ENCODE measurements at regions not wholly inside any gene's neighbourhood (a gene's known extent, or its start where the extent isn't known, plus 50 kb on each side); places are given as distances from the start of the nearest gene placed in this dataset.
A peak's percentile ranks its signal among the peaks of the same experiment; 100 is the strongest.

DNA sequence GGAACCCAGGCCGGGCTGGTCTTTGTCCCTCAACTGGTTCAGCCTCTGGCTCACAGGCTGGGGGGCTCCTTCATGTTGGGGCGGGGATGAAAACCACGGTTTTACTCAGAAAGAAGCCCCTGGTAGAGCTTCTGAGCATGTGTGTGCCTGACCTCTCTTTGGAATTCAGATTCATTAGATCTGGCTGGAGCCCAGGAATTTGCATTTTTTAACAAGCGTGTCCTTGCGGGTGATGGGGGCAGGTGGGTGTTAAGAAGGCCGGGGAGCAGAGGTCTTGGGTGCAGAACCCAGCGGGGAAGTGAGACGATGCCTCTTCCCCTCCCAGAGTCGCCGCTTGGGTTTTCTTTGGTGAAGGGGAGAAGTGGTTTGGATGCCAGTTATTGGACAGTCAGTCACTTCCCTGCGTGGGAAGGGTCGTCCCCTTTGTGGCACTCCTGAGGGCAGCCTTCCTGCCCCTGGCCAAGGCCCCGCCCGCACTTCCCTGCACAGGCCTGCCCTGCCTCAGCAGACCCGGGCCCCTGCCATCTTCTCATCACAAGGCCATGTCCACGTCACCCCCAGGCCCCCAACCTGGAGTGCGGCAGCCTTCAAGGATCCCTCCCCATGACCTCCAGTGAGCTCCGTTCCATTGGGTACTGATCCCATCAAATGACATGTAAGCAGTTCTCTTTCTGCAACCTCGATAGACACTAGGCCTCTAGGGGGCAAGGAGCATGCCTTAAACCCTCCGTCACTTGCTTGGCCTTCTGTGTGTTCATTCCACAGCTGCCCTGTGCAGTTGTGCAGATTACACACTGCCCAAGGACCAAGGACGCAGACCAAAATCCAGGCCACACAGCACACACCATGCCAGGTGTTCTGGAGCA, 177.7 kb upstream of the CIBAR2 start:
- DNase-seq (ENCODE audit: low read depth): no peak

DNA sequence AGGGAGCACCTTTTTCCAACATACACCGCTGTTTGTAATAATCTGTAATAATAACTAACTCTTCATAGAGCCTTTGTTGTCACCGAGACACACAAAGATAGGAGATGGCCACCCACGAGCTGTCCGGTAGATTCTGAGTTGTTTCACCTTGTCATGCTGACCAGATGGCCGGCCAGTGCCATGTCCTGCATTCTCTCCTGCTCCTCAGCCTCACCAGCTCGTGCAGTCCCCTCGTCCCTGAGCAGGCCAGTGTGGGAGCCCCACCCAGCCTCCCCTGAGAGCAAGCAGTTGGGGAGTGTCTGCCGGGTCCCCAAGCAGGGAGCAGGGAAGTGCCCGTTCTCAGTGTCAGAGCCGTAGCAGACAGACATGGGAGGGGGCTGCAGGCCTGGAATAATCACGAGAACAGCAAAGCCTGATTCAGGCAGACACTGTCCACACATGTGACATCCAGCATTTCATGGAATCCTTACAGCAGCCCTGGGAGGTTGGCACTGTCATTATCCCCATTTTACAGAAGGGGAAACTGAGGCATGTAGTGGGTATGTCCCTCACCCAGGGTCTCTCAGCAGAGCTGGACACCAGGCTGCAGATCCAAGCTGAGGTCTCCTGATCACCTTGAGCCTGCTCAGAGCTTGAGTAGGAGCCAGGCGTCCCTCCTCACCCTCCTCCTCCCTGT, 178.5 kb upstream of the CIBAR2 start:
- DNase-seq (ENCODE audit: low read depth): no peak

DNA sequence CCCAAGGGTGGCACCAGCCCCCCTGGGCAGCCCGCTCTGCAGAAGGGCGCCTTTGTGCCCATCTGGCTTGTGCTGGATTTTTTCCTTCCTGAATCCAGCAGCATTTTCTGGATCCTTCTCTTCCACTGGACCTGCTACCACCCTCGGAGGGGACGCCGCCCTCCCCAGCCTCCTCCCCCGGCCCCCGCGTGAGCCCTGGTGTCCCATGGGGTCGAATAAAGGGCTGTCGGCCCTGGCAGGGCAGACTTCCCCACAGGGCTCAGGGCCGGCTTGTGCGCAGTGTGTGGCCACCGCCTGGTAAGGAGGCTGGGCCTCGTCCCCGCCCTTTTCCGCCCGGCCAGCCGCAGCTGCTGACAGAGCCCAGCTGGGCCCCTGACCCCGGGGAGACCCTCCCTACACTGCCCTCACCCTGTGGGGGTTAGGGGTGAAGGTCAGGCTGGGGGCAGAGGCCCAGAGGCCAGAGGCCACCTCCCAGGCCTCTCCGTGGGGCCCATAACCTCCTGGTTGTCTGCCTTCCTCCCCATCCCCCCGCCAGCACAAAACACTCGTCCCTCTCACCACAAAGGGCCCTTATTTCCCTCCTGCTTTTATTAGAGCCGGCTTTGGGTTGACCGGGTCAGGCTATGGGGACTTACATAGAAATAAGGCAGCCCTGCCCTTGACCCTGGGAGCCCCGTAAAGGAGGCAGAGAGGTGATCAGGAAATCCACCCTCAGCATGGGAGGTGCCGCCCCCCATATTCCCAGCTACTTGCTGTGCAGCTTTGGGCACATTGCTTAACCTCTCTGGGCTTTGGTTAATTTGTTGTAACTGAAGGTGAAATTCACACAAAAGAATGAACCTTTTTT, 179.3 kb upstream of the CIBAR2 start:
- DNase-seq (ENCODE audit: low read depth): no peak

DNA sequence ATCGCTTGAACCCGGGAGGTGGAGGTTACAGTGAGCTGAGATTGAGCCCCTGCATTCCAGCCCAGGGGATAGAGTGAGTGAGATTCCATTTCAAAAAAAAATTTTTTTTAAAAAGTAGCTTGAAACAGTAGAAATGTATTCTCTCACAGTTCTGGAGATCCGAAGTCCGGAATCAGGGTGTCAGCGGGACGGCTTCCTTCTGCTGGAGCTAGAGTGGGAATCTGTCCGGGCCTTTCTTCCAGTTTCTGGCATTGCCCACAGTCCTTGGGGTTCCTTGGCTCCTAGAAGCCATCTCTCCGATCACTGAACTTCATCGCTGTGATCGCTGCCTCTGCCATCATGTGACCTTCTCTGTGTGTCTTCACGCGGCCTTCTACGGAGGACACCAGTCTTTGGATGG, 181.2 kb upstream of the CIBAR2 start:
- DNase-seq (ENCODE audit: low read depth): no peak

DNA sequence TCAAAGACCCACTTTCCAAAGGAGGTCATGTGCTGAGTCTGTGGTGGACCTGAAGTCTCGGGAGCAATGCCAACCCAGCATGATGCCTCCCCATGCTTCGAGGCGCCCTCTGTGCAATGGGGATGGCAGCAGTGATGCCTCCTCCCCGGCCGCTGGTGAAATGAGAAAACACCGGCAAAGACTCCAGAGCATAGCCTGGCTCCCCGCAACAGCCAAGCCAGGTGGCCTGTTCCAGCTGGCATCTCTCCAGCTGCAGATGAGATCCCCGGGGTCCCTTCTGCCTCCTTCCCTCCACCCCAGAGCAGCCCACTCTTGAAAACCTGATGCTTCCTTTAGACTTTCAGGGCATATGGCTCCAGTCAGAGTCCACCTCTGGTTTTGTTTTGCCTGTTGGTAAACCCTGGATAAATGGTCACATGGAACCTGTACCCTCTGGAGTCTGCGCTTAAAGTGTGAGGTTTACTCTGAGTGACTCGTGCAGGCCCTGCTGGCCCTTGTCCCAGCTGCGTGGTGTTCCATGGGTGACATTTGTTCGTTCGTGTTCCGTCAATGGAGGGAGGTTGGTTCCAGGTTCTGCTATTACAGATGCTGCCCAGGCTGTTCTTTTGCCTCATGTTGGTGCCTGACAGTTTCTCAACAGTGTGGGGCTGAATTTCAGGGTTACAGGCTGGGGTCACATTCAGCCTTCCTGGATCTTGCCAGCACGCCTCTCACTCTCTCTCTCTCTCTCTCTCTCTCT, 181.8 kb upstream of the CIBAR2 start:
- peak; percentile 33 for DNase-seq (ENCODE audit: low read depth)

DNA sequence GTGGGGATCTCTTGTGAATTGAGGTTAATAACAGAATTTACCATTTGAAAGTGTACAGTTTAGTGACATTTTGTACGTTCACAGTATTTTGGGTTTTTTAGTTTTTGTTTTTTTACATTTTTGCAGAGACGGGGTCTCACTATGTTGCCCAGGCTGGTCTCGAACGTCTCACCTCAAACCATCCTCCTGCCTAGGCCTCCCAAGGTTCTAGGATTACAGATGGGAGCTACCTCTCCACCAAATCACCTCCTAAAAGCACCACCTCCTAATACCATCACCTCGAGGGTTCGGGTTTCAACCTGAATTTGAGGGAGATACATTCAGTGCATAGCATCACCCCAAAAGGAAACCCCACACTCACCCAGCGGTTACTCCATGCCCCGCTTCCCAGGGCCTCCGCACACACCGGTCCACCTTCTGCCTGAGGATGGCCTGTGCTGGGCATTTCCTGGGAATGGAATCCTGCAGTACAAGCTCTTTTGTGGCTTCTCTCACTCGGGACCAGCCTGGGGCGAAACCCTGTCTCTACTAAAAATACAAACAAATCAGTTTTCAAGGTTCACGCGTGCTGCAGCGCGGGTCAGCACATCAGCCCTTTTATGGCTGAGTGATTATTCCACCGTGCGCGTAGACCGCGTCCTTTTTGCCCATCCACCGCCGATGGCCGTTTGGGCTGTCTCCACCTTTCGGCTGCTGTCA, 182.7 kb upstream of the CIBAR2 start:
- DNase-seq (ENCODE audit: low read depth): no peak

DNA sequence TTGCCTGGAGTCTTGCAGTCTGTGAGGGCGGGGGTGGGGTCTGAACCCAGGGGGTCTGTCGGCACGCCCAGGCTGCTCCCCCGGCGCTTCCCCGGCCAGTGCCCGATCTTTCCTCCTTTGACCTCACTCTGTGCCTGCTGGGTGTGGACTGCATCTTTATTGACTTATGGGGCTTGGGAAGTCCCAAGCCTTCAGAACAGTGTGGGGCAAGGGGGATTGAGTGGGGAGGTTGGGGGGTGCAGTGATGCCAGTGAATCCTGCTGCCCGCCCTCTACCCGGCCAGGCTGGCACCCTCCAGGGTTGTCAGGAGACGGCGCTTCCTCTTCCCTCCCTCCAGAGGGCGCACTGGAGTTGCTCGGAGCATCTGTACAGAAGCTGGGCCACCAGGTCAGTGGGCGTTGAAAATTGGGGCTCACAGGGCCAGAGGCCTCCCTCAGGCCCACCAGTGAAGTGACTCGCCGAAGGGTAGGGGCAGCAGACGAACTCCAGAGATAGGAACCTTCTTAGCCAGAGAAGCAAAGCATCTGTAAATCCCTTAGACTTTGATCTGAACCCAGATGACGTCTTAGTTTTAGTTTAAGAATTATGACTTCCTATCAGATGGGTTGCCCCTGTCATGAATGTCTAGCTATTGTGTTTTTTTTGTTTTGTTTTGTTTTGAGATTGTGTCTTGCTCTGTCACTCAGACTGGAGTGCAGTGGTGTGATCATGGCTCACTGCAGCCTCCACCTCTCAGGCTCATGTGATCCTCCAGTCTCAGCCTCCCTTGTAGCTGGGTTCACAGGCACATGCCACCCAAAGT, 184.8 kb upstream of the CIBAR2 start:
- peak; percentile 58 for DNase-seq (ENCODE audit: low read depth)

DNA sequence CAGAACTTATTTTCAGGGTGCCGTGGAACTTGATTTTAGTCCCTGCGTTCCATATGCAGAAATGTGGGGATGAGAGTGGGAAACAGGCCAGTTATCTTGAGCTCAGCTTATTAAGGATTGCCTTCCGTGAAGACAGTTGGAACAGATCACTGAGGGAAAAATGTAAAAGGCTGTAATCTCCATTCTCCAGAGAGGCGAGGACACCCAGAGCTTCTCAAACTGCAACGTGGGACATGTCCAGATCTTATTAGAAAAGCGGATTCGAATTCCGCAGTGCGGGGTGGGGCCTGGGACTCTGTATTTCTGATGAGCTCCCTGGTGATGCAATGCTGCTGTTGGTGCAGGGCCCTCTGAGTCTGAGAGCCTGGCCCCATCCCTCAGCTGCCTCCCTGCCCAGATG, 185.6 kb upstream of the CIBAR2 start:
- no peak for DNase-seq (ENCODE audit: low read depth)

DNA sequence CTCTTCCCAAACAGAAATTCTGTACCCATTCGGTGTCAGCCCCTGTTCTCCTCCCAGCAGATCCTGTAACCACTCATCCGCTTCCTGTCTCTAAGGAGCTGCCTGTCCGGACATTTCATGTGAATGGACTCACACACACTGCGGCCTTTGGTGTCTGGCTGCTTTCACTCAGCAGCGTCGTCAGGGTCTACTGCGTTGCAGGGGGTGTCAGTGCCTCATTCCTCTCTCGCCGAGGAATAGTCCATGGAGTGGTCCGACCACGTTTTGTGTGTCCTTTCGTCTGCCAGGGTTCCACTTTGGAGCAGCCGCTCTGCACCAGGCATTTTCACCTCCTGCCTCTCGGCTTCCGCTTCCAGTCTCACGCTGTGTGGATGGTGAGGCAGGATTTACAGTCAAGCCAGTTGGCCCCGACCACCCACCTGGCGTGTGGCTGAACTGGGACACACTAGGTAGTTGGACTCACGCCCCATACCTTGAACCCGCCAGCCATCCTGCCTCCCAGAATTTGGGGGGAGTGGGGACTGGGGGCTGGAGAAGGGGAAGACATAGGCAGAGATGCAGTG, 188.2 kb upstream of the CIBAR2 start:
- DNase-seq (ENCODE audit: low read depth): no peak

DNA sequence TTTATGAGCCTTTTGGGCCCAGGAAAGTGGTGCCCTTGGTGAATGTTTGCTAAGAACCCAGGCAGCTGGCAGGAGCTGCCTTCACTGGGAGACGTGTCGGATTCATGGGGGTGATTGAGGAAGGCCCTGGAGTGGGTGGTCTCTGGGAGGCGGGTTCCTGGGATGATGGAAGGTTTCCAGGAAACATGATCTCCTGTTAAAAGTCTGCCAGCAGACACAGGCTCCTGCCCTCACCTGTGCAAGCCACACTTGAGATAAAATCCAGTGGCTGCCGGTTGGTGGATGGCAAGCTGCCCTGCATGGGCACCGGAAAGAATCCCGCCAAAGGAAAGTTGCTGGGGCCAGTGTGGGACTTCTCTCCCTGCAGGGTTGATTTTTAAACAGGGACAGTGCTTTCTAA, 189.0 kb upstream of the CIBAR2 start:
- DNase-seq (ENCODE audit: low read depth): no peak

DNA sequence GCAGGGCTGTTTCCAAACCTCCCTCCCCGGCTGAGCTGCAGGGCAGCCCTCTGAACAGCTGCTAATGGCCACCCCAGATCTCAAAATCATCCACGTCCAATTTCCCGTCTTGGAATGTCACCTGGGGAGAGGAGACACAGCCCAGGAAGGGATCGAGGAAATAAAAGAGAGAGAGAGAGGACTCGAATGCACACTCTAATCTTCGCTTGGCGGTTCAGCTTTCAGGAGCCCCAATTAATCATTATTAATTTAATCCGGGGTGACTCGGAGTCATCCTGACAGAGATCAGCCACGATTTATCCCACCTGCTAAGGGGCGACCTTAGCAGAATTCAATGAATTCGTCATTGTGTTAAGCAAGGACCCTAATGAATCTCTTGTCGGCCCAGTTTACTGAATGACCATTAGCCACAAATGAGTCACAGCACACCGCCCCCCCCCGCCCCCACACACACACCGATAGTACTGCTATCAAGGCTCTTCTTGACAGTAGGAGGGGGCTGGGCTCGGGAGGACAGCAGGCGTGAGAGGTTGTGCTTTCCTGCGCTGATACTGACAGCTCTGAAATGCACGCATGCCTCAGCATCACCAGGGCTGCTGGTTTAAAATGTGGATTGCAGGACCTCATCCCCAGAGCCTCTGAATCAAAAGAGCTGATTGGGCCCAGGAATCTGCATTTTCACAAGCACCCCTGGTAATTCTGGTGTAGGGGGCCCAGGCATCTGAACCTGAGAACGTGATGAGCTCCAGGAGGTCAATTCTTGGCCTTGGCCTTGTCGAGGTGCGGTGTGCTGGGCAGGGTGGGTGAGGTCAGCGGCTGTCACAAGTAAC, 190.0 kb upstream of the CIBAR2 start:
- DNase-seq (ENCODE audit: low read depth): no peak

DNA sequence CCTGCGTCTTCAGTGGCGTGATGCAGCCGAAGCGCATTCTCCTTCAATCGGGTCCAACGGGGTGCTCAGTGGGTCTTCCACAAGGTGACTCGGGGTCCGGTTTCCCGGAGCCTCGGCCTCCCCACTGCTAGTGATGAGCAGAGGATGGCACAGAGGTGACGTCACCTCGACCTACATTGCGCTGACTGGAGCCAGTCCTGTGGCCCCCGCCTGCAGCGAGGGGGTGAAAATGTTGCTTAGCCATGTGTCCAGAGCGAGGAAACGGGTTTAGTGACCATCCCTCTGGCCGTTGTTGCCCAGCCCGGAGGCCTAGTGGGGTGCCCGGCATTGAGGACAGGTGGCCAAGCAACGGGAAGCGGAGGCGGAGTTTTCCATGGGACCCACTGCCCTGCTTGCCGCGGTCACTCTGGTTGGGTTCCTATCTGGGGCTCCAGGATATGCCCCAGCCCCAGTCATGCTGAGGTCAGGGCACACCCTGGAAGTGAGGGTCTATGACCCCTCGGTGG, 190.6 kb upstream of the CIBAR2 start:
- no peak for DNase-seq (ENCODE audit: low read depth)

DNA sequence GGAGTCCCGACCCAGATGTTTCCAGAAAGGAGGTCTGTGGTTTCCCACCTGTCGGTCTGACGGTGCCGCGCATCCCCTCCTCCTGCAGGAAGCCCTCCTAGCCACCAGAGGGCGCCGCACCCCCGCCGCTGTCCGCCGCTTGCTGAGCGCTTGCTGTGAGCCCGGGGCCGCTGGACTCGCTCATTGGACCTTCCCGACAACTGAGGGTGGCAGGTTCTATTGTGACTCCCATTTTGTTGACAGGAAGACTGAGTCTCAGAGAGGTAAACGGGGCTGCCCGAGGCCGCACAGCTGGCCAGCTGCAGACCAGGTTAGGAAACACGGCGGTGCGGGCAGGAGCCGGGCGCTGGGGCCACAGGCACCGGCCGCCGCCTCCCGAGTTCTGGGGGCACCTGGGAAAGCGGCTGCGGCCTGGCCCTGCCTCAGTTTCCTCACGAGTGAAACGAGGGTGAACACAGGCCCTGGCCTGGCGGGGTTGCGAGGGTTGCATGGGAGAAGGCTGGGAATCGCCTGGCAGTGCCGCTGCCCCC, 191.1 kb upstream of the CIBAR2 start:
- no peak for DNase-seq (ENCODE audit: low read depth)

DNA sequence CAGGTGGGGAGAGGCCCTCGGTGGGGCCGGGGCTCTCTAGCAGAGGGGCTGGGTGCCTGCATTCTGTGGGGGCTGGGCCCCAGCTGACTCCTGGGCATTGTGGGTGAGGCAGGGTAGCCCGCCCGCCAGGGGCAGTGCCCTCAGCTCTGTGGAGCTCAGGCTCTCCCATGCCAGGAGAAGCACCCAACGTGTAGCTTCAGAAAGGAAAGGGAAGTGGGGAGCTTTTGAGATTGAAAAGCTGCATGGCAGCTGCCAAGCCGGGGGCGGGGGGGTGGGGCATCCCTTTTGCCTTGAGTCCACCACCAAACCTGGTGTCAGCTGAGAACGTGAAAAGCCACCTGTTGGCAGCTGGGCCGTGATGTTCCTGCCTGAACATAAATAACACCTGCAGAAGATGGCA, 192.1 kb upstream of the CIBAR2 start:
- no peak for DNase-seq (ENCODE audit: low read depth)

DNA sequence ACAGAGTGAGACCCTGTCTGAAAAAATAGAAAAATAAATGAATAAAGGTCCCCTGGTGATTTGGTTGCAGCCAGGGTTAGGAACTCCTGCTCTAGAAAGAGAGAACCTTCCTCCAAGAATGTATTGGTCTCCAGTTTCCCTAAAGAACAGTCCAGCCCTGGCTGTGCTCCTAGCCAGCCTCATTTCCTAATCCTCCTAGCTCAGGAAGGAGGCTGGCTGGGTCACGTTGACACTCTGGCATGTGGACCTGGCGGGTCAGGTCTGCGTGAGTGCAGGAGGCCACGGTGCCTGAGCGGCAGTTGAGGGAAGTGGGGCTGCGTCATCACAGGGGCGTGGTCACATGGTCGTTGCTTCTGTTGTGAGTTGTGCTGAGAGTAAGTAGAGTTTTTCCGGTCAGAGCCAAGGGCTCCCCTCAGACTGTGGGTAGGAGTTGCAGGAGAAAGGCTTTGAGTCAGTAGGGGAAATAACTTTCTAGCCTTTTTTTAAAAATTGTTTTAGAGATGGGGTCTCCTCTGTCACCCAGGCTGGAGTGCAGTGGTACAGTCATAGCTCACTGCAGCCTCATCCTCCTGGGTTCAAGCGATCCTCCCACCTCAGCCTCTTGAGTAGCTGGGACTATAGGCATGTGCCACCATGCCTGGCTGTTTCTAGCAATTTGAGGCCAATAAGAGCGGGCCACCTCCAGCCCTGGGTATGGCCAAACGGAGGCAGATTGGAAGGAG, 194.0 kb upstream of the CIBAR2 start:
- DNase-seq (ENCODE audit: low read depth): no peak

DNA sequence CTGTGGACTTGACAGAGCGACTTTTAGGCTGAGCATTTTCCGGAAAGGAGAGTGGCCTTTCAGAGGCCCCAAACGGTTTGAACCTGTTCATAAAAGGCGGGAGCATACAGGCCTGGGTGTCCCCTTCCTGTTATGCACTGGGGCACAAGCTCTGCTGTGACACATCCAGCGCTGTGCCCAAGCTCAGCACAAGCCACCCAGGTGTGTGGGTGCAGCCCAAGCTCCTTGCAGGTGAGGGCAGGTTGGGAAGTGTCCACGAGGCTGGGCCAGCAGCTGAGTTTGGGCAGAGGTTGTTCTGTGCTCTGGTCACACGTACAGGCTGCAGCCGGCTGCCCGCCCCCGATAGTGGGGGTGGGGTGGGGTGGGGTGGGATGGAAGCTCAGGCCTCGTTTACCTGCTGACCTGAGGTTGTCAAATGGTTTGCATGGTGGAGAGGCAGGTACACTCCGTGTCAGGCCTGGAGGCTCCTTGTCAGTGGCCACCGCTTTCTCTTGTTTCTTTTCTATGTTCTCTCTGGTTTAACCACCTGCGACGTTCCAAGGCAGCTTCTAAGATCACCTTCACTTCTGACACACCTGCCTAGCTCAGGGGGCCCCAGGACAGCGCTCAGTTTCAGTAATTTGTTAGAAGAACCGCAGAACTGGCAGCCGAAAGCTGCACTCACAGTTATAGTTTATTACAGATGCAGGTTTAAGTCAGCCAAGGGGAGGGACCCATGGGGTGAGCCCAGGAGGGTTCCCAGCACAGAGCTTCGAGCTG, 194.7 kb upstream of the CIBAR2 start:
- no peak for DNase-seq (ENCODE audit: low read depth)
